Choroid plexus epithelial cell (primary cell): ENCODE measurements at regions not wholly inside any gene's neighbourhood (a gene's known extent, or its start where the extent isn't known, plus 50 kb on each side); places are given as distances from the start of the nearest gene placed in this dataset.

Source experiments
- DNase-seq: peaks from one replicate; pipeline ENCODE4 v3.0.0-alpha.2; 2010; ENCODE audit warnings: low read depth
- H3K4me3 ChIP-seq: 2 replicates; pipeline ENCODE4 v1.5.1; 2011; ENCODE audit warnings: low read depth, mild to moderate bottlenecking, control low read depth, low read length, moderate library complexity
- TF ChIP-seq, protein P1 (sequence below): conservative IDR thresholded peaks from 2 replicates; pipeline ENCODE4 v1.5.1; 2011; ENCODE audit warnings: low read depth, mild to moderate bottlenecking, control low read depth, inconsistent platforms, low read length, moderate library complexity

DNA sequence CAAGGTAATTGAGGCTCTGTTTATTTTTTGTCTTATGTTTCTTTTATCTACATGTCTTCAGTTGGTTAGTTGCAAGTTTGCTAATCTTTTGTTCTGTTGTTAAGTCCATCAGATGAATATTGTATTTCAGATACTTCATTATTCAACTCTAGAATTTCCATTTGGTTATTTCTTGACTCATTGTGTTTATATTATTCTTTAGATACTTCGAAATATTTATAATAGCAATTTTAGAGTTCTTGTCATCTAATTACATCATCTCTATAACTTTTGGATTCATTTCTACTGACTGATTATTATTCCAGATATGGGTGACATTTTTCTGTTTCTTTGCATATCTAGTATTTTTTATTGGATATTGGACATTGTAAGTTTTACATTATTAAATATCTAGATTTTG lies 405.6 kb downstream of the PLPP3 start:
- TF ChIP-seq, protein P1, sequence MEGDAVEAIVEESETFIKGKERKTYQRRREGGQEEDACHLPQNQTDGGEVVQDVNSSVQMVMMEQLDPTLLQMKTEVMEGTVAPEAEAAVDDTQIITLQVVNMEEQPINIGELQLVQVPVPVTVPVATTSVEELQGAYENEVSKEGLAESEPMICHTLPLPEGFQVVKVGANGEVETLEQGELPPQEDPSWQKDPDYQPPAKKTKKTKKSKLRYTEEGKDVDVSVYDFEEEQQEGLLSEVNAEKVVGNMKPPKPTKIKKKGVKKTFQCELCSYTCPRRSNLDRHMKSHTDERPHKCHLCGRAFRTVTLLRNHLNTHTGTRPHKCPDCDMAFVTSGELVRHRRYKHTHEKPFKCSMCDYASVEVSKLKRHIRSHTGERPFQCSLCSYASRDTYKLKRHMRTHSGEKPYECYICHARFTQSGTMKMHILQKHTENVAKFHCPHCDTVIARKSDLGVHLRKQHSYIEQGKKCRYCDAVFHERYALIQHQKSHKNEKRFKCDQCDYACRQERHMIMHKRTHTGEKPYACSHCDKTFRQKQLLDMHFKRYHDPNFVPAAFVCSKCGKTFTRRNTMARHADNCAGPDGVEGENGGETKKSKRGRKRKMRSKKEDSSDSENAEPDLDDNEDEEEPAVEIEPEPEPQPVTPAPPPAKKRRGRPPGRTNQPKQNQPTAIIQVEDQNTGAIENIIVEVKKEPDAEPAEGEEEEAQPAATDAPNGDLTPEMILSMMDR: no peak
- DNase-seq: no peak
- no peak overlapping the region for H3K4me3 ChIP-seq

DNA sequence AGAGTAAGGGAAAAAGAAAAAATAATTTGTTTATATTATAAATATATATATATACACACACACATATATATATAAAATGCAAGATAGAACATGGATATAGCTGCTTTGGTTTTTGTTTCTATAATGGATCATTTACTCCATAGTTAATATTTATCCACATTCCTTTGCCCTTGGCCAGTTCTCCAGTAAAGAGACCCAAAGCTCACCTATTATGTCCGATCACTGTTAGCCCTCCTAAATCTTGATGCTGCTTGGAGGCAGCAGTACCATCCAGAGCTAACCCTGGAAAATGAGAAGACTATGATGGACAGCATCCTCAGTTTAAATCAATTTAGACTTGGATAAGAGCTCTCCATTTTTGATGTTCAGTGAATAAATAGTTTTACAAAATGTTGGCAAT lies 407.7 kb downstream of the PLPP3 start:
- no peak overlapping the region for H3K4me3 ChIP-seq
- TF ChIP-seq, protein P1: no peak
- no peak for DNase-seq

DNA sequence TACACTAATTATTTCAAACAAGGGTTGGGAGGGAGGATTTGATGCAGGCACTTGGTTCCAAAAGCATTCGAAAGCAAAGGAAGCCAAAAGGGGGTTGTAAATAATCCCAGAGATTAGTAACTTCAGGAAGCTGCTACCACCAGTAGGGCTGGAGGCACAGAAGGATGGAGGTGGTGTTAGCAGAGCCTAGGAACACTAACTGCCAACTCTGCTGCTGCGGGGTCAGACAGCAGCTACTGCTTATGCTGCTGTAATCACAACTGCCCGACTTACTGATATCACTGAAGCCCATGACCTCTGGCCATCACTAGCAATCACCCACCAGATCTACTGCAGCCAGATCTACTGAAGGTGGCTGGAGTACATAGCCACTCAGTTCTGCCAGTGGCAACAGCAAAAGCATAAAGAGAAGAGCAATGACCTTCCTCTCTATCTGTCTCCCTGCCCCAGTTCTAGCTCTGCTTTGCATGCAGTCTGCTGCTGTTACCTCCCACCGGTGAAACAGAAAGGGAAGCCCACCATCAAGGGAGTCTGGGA lies 408.5 kb downstream of the PLPP3 start:
- DNase-seq: no peak
- H3K4me3 ChIP-seq: no peak overlapping the region
- TF ChIP-seq, protein P1: no peak

DNA sequence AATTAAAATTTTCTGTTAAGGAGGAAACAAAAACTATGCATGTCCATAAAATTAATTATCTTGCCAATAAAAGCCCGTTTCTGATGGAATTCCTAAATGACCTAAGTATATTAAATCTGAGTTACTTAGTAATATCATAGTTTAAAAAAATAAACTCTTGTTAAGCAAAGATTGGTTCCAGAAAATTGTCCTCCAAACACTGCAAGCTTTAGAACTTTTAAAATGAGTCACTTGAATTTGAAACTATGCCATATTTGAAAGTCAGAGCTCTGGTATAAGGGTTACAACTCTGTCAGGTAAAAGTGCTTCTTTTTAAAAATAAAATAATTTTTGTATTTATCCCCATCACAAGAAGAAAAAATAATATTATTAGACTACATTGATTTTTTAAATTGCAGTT lies 409.5 kb downstream of the PLPP3 start:
- H3K4me3 ChIP-seq: no peak overlapping the region
- DNase-seq: no peak
- TF ChIP-seq, protein P1: no peak

DNA sequence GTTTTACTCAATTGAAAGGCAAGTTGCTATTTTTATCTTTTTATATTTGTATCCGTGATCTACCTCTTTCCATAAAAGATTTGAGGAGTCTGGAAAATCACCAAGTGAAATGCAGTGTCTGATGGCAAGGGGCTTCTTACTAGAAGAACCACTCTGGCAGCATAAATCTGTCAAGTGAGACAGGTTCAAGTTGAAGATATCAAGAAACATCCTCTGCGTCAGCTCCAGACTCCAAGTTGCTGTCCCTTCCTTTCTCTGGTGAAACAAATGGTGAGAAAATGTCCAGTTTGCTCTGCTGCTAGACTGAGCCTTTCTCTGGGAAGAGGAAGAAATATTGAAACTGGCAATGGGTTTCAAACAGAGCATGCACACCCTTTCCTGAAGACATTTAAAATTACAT lies 411.2 kb downstream of the PLPP3 start:
- H3K4me3 ChIP-seq: no peak overlapping the region
- TF ChIP-seq, protein P1: no peak
- no peak for DNase-seq

DNA sequence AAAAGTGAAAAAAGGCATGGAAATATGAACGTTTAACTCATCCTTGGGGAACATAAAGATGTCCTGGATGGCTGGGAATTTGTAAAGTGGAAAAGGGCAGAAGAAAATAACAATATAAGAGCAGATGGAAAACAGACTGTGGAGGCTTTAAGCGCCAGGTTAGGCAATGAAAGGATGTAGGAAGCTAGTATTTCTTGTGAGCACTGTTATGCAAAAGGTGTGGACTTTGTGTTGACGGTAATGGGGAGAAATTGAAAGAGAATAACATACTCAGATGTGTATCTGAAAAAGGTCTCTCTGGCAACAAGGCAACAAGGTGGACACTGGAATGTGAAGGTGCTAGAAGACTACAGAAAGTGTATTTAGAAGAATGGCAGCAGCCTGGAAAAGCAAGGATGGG lies 411.8 kb downstream of the PLPP3 start:
- H3K4me3 ChIP-seq: no peak overlapping the region
- no peak for DNase-seq
- TF ChIP-seq, protein P1: no peak

DNA sequence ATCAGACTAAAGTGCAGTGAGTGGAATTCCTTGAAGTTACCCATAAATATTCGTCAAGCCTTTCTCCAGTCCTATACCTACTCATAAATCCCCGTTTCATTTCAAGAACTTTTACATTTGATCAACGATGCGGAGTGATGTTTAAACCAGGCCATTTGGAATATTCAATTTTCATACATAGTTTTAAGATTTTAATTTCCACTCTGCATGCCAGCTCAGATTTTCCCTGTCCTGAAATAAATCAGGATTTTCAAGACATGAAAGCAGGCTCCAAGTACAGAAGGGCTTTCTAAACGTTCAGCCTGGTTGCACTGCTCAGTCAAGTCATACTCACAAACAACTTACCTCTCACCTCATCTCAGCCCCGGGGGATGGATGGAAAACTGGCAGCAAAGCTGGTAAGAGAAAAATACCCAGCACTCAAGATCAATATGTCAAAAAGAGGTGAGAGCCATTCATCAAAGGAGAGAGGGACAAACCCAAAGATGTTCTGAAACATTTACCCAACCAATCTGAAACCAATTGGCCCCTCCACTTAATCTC lies 418.5 kb downstream of the PLPP3 start:
- no peak for DNase-seq
- TF ChIP-seq, protein P1: no peak
- H3K4me3 ChIP-seq: no peak overlapping the region
